HEK293 (cell line): ENCODE measurements at regions not wholly inside any gene's neighbourhood (a gene's known extent, or its start where the extent isn't known, plus 50 kb on each side); places are given as distances from the start of the nearest gene placed in this dataset.

Experiments
- CTCF ChIA-PET: fragments of 350-600 bp; formaldehyde crosslinking; extraction: SDS; loops from one replicate; lab custom pipeline; 2021; ENCODE audit warnings: antibody characterized with exemption; lab: Yijun Ruan, JAX
- POLR2A ChIA-PET: fragments of 300-600 bp; formaldehyde crosslinking; extraction: SDS; loops from one replicate; lab custom pipeline; 2020; ENCODE audit warnings: antibody characterized with exemption, inconsistent platforms; lab: Yijun Ruan, JAX
- H3K27ac ChIP-seq: fragments of 200-500 bp; sonication (Bioruptor generic); 2 replicates; pipeline ENCODE4 v1.5.1; 2014; ENCODE audit warnings: low read depth, low read length, control low read depth, inconsistent platforms; ENCODE audit errors: extremely low read depth
- H3K36me3 ChIP-seq, 2 experiments: fragments of 200-500 bp in 1 of 2; sonication (Bioruptor generic) in 1 of 2; 1 replicate in 1 of 2; 2 replicates in 1 of 2; pipeline ENCODE4 v1.5.1; 2014 to 2017; ENCODE audit warnings: inconsistent platforms in 2 of 2, low read length in 2 of 2; ENCODE audit not compliant: control insufficient read depth in 2 of 2, insufficient read depth in 1 of 2
- H3K4me1 ChIP-seq: fragments of 200-500 bp; sonication (Bioruptor generic); 2 replicates; pipeline ENCODE4 v1.5.1; 2014; ENCODE audit warnings: mild to moderate bottlenecking, low read length, inconsistent platforms; ENCODE audit not compliant: control insufficient read depth, insufficient read depth
- H3K4me3 ChIP-seq: 2 replicates; pipeline ENCODE4 v1.5.1; 2011; ENCODE audit warnings: low read depth, mild to moderate bottlenecking, control low read depth, low read length, moderate library complexity
- H3K9me3 ChIP-seq: fragments of 200-500 bp; sonication (Bioruptor generic); 2 replicates; pipeline ENCODE4 v1.5.1; 2014; ENCODE audit warnings: low read depth, low read length, inconsistent platforms; ENCODE audit not compliant: control insufficient read depth, insufficient read depth
- BCL11A ChIP-seq: fragments of 450-650 bp; formaldehyde crosslinking; IDR thresholded peaks from 2 replicates; pipeline ENCODE4 v1.5.1; 2016; ENCODE audit warnings: low read depth, missing biosample characterization, missing genetic modification characterization
- BCL11B ChIP-seq: fragments of 450-650 bp; formaldehyde crosslinking; IDR thresholded peaks from 2 replicates; pipeline ENCODE4 v1.5.1; 2016; ENCODE audit warnings: low read depth, missing biosample characterization, missing genetic modification characterization
- FEZF1 ChIP-seq: fragments of 450-650 bp; formaldehyde crosslinking; IDR thresholded peaks from 2 replicates; pipeline ENCODE4 v1.5.1; 2016; ENCODE audit warnings: missing biosample characterization, missing genetic modification characterization
- GLI2 ChIP-seq: fragments of 450-650 bp; formaldehyde crosslinking; IDR thresholded peaks from 2 replicates; pipeline ENCODE4; 2017; ENCODE audit warnings: missing biosample characterization, missing genetic modification characterization, low read depth, borderline replicate concordance
- GLIS1 ChIP-seq: fragments of 450-650 bp; formaldehyde crosslinking; IDR thresholded peaks from 2 replicates; pipeline ENCODE4 v1.5.1; 2016; ENCODE audit warnings: missing biosample characterization, missing genetic modification characterization
- GLIS2 ChIP-seq: fragments of 450-650 bp; formaldehyde crosslinking; IDR thresholded peaks from 2 replicates; pipeline ENCODE4 v1.5.1; 2016; ENCODE audit warnings: missing biosample characterization, missing genetic modification characterization
- KLF7 ChIP-seq: fragments of 450-650 bp; formaldehyde crosslinking; IDR thresholded peaks from 2 replicates; pipeline ENCODE4 v1.5.1; 2016; ENCODE audit warnings: missing biosample characterization, missing genetic modification characterization, borderline replicate concordance
- TCF7L2 ChIP-seq: IDR thresholded peaks from 2 replicates; pipeline ENCODE4 v1.6.1; 2011; ENCODE audit warnings: low read depth, mild to moderate bottlenecking, inconsistent platforms, low read length, moderate library complexity, borderline replicate concordance
- TRIM28 ChIP-seq: IDR thresholded peaks from 2 replicates; pipeline ENCODE4 v1.6.1; 2011; ENCODE audit warnings: low read length, control low read depth, borderline replicate concordance
- ZFP37 ChIP-seq: fragments of 450-650 bp; formaldehyde crosslinking; IDR thresholded peaks from 2 replicates; pipeline ENCODE4 v1.5.1; 2016; ENCODE audit warnings: missing biosample characterization, missing genetic modification characterization
- ZNF114 ChIP-seq: fragments of 450-650 bp; formaldehyde crosslinking; IDR thresholded peaks from 2 replicates; pipeline ENCODE4 v1.5.0; 2017; ENCODE audit warnings: missing biosample characterization, missing genetic modification characterization
- ZNF16 ChIP-seq: fragments of 450-650 bp; formaldehyde crosslinking; IDR thresholded peaks from 2 replicates; pipeline ENCODE4 v1.5.1; 2016; ENCODE audit warnings: low read depth, missing biosample characterization, missing genetic modification characterization
- ZNF23 ChIP-seq: fragments of 450-650 bp; formaldehyde crosslinking; IDR thresholded peaks from 2 replicates; pipeline ENCODE4 v1.5.1; 2016; ENCODE audit warnings: missing biosample characterization, missing genetic modification characterization, borderline replicate concordance
- ZNF274 ChIP-seq, 2 experiments: fragments of 200-500 bp in 1 of 2; fragments of 450-650 bp in 1 of 2; sonication (Bioruptor generic) in 1 of 2; formaldehyde crosslinking in 1 of 2; IDR thresholded peaks; 2 replicates each; pipeline versions ENCODE4 v1.5.1 to v1.6.1; 2014 to 2016; ENCODE audit warnings: borderline replicate concordance in 1 of 2, inconsistent platforms in 1 of 2, low read length in 1 of 2, missing biosample characterization in 1 of 2, missing genetic modification characterization in 1 of 2
- ZNF501 ChIP-seq: fragments of 450-650 bp; formaldehyde crosslinking; IDR thresholded peaks from 2 replicates; pipeline ENCODE4 v1.5.1; 2016; ENCODE audit warnings: missing biosample characterization, missing genetic modification characterization
- ZNF610 ChIP-seq: fragments of 450-650 bp; formaldehyde crosslinking; IDR thresholded peaks from 2 replicates; pipeline ENCODE4 v1.5.1; 2016; ENCODE audit warnings: missing biosample characterization, missing genetic modification characterization, borderline replicate concordance
- ZNF639 ChIP-seq: fragments of 450-650 bp; formaldehyde crosslinking; IDR thresholded peaks from 2 replicates; pipeline ENCODE4 v1.5.1; 2016; ENCODE audit warnings: missing biosample characterization, missing genetic modification characterization
- ZNF670 ChIP-seq: fragments of 450-650 bp; formaldehyde crosslinking; IDR thresholded peaks from 2 replicates; pipeline ENCODE4 v1.5.1; 2016; ENCODE audit warnings: missing biosample characterization, missing genetic modification characterization, low read depth
- TF ChIP-seq, protein P1 (sequence below): fragments of 450-650 bp; formaldehyde crosslinking; IDR thresholded peaks from 2 replicates; pipeline ENCODE4 v1.5.1; 2016; ENCODE audit warnings: missing biosample characterization, missing genetic modification characterization

DNA sequence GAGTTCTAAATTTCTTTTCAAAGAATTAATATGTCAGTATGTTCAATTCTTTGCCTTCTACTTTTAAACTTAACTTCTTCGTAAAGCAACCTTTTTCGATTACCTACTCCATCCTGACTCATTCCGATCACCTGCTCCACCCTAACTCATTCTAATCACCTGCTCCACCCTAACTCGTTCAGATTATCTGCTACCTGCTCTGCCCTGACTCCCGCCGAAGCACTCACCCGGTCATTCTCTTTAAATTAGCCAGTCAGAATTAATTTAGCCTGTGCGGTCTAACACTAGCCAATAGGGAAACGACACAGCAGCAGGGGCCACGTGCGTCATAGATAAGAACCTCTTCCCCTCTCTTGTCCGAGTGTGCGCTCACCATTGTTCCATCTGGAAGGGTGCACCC lies 60.1 kb upstream of the SH3RF1 start (continued):
- TF ChIP-seq TCF7L2, result no peak
- TF ChIP-seq, protein P1, sequence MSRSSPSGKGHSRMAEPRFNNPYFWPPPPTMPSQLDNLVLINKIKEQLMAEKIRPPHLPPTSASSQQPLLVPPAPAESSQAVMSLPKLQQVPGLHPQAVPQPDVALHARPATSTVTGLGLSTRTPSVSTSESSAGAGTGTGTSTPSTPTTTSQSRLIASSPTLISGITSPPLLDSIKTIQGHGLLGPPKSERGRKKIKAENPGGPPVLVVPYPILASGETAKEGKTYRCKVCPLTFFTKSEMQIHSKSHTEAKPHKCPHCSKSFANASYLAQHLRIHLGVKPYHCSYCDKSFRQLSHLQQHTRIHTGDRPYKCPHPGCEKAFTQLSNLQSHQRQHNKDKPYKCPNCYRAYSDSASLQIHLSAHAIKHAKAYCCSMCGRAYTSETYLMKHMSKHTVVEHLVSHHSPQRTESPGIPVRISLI, result no peak
- TF ChIP-seq ZNF639 (tag by site-specific recombination), result no peak
- no peak for TF ChIP-seq ZNF23 (tag by site-specific recombination)

DNA sequence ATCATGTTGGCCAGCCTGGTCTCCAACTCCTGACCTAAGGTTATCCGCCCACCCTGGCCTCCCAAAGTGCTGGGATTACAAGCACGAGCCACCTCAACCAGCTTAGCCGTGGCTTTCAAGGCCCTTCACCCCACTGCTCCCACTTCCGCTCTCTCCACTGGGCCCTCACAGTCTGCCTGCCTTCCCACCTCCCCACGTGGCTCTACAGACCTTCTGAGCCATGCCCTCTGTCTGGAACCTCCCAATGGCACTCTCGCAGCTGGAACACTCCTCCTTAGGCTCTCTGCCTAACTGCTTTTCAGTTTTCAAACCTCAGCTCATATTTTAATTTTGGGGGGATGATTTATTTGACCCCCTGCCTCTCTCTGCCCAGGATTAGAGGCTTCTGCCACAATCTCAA lies 59.3 kb upstream of the SH3RF1 start:
- H3K4me1 ChIP-seq, result no peaks in the 10 kb centered on the region
- ChIA-PET CTCF (no interaction called here), POLR2A (no interaction called here)
- no peaks in the 10 kb centered on the region for H3K9me3 ChIP-seq
- no peak overlapping the region for H3K27ac ChIP-seq
- no peaks in the 10 kb centered on the region for H3K36me3 ChIP-seq
- TF ChIP-seq FEZF1 (tag by site-specific recombination), result no peak
- TF ChIP-seq BCL11A (tag by site-specific recombination), result no peak
- TF ChIP-seq, protein P1, result no peak
- TF ChIP-seq GLIS1 (tag by site-specific recombination), result no peak
- no peak for TF ChIP-seq GLIS2 (tag by site-specific recombination)
- no peak for TF ChIP-seq ZNF274 (IDR thresholded peaks at IDR 0.05; ENCODE audit: low read length)
- no peak for TF ChIP-seq ZNF274 (tag by site-specific recombination; IDR thresholded peaks at IDR 0.05; ENCODE audit: borderline replicate concordance)
- no peak for TF ChIP-seq ZNF114
- no peak for TF ChIP-seq ZNF501
- no peak overlapping the region for H3K4me3 ChIP-seq

- Histone ChIP-seq H3K27ac (no peak overlapping the region), H3K4me3 (no peak overlapping the region)
- TF ChIP-seq ZNF610 (tag by site-specific recombination) (no peak), ZFP37 (tag by site-specific recombination) (no peak), ZNF16 (tag by site-specific recombination) (no peak), GLIS2 (tag by site-specific recombination) (no peak), ZNF670 (tag by site-specific recombination) (no peak), TRIM28 (no peak), BCL11B (tag by site-specific recombination) (no peak), KLF7 (tag by site-specific recombination) (no peak), GLI2 (tag by site-specific recombination) (no peak)
- TF ChIP-seq, all 188 proteins: peak for 0
- CTCF ChIA-PET, result interaction anchor here (0.7 kb wide), 1 partner anchor 23 kb away, joined by 3 read pairs; no protein-coding TSS in a partner anchor
- POLR2A ChIA-PET, result no interaction called here
- H3K4me1 ChIP-seq, result no peaks in the 10 kb centered on the region
- no peaks in the 10 kb centered on the region for H3K9me3 ChIP-seq
- H3K36me3 ChIP-seq, result no peaks in the 10 kb centered on the region
Observed at GRCh38 chr4:169327951-169328350, 57.2 kb upstream of the SH3RF1 start.
